CD14-positive monocyte (primary cell): ENCODE measurements at regions not wholly inside any gene's neighbourhood (a gene's known extent, or its start where the extent isn't known, plus 50 kb on each side); places are given as distances from the start of the nearest gene placed in this dataset.

Experiments
- DNase-seq, 3 donors: peaks; one replicate each; pipeline ENCODE4 v3.0.0-alpha.2; 2011 to 2022
- H2AFZ ChIP-seq: 2 replicates; pipeline ENCODE4 v1.6.0; 2012; ENCODE audit warnings: mild to moderate bottlenecking, low read depth, low read length, inconsistent platforms; ENCODE audit not compliant: insufficient read depth, poor library complexity, severe bottlenecking
- H3K27ac ChIP-seq, 2 donors: 1 replicate in 1 of 2; 2 replicates in 1 of 2; pipeline ENCODE4 v1.5.1; 2012 to 2013; ENCODE audit warnings: low read length in 2 of 2, control low read depth in 1 of 2, inconsistent platforms in 1 of 2, low read depth in 1 of 2, mild to moderate bottlenecking in 1 of 2
- H3K27me3 ChIP-seq, 2 donors: one replicate each; pipeline versions ENCODE4 v1.6.0 to v1.6.1; 2011 to 2013; ENCODE audit warnings: low read length in 2 of 2; ENCODE audit not compliant: control insufficient read depth in 2 of 2, insufficient read depth in 2 of 2
- H3K36me3 ChIP-seq, 2 donors: replicated peaks in 1 of 2; 1 replicate in 1 of 2; 2 replicates in 1 of 2; pipeline versions ENCODE4 v1.5.1 to v1.6.1; 2012 to 2013; ENCODE audit warnings: low read length in 2 of 2, control low read depth in 1 of 2, inconsistent platforms in 1 of 2, mild to moderate bottlenecking in 1 of 2; ENCODE audit not compliant: insufficient read depth in 2 of 2, control insufficient read depth in 1 of 2
- H3K4me1 ChIP-seq, 2 donors: 1 replicate in 1 of 2; 2 replicates in 1 of 2; pipeline versions ENCODE4 v1.5.1 to v1.6.1; 2012 to 2013; ENCODE audit warnings: low read length in 2 of 2, control low read depth in 1 of 2, inconsistent platforms in 1 of 2, mild to moderate bottlenecking in 1 of 2, moderate library complexity in 1 of 2; ENCODE audit not compliant: insufficient read depth in 2 of 2, control insufficient read depth in 1 of 2
- H3K4me2 ChIP-seq: replicated peaks from 2 replicates; pipeline ENCODE3; 2012; ENCODE audit warnings: low read length, moderate library complexity, mild to moderate bottlenecking; ENCODE audit not compliant: poor library complexity, severe bottlenecking; ENCODE audit errors: extremely low read depth
- H3K4me3 ChIP-seq, 3 experiments: fragments of 200-600 bp in 1 of 3; sonication (generic) in 1 of 3; replicated peaks in 1 of 3; 1 replicate in 2 of 3; 2 replicates in 1 of 3; pipeline ENCODE4 v1.5.1; 2011 to 2013; ENCODE audit warnings: low read length in 3 of 3, mild to moderate bottlenecking in 3 of 3, control low read depth in 2 of 3, low read depth in 2 of 3, inconsistent platforms in 1 of 3, moderate library complexity in 1 of 3
- H3K79me2 ChIP-seq: 2 replicates; pipeline ENCODE4 v1.6.0; 2012; ENCODE audit warnings: mild to moderate bottlenecking, control low read depth, inconsistent platforms, low read length, moderate library complexity; ENCODE audit not compliant: insufficient read depth
- H3K9ac ChIP-seq: 2 replicates; pipeline ENCODE4 v1.6.0; 2017; ENCODE audit warnings: low read length, mild to moderate bottlenecking; ENCODE audit not compliant: insufficient read depth, poor library complexity, severe bottlenecking
- H3K9me3 ChIP-seq, 2 donors: replicated peaks in 1 of 2; 1 replicate in 1 of 2; 2 replicates in 1 of 2; pipeline versions ENCODE4 v1.5.1 to v1.6.1; 2012 to 2013; ENCODE audit warnings: low read length in 2 of 2, control low read depth in 1 of 2; ENCODE audit not compliant: control insufficient read depth in 1 of 2, insufficient read depth in 1 of 2
- H4K20me1 ChIP-seq: 2 replicates; pipeline ENCODE4 v1.6.0; 2012; ENCODE audit warnings: mild to moderate bottlenecking, low read length, control low read depth, moderate library complexity; ENCODE audit not compliant: insufficient read depth
- H3K27ac Mint-ChIP-seq, 7 donors: one replicate each; pipeline ENCODE4 v1.8.0; 2020; ENCODE audit warnings: mild to moderate bottlenecking in 7 of 7, mixed read lengths in 7 of 7, moderate library complexity in 6 of 7, inconsistent platforms in 2 of 7
- H3K27me3 Mint-ChIP-seq, 3 donors: one replicate each; pipeline ENCODE4 v1.8.0; 2021 to 2022; ENCODE audit warnings: low read depth in 3 of 3, mild to moderate bottlenecking in 3 of 3, mixed read lengths in 3 of 3, moderate library complexity in 3 of 3, inconsistent platforms in 1 of 3
- H3K36me3 Mint-ChIP-seq, 2 donors: one replicate each; pipeline ENCODE4 v1.8.0; 2020; ENCODE audit warnings: mixed read lengths in 2 of 2, inconsistent platforms in 1 of 2, mild to moderate bottlenecking in 1 of 2
- H3K4me1 Mint-ChIP-seq: one replicate; pipeline ENCODE4 v1.8.0; 2020; ENCODE audit warnings: mild to moderate bottlenecking, mixed read lengths
- H3K4me3 Mint-ChIP-seq, 2 donors: one replicate each; pipeline ENCODE4 v1.8.0; 2020; ENCODE audit warnings: mild to moderate bottlenecking in 2 of 2, mixed read lengths in 2 of 2, moderate library complexity in 1 of 2
- H3K9me3 Mint-ChIP-seq, 7 donors: one replicate each; pipeline ENCODE4 v1.8.0; 2020 to 2022; ENCODE audit warnings: mixed read lengths in 7 of 7, mild to moderate bottlenecking in 6 of 7, moderate library complexity in 6 of 7, inconsistent platforms in 2 of 7
- WGBS: methylation state at CpG from one replicate; pipeline ENCODE4 v1.1.5; 2013; ENCODE audit warnings: missing lambda C conversion rate; ENCODE audit not compliant: insufficient coverage; 5-methylcytosine and 5-hydroxymethylcytosine counted together
- intact Hi-C, 2 donors: fragments of 100-400 bp; cut with micrococcal nuclease; formaldehyde crosslinking; loops; one replicate each; pipeline versions ENCODE4 v1.15.0 to v1.15.1; 2023
- TF ChIP-seq, protein P1 (sequence below): fragments of 200-600 bp; IDR thresholded peaks from one replicate; pipeline ENCODE4 v1.8.0; 2022; ENCODE audit warnings: antibody characterized with exemption, mild to moderate bottlenecking

DNA sequence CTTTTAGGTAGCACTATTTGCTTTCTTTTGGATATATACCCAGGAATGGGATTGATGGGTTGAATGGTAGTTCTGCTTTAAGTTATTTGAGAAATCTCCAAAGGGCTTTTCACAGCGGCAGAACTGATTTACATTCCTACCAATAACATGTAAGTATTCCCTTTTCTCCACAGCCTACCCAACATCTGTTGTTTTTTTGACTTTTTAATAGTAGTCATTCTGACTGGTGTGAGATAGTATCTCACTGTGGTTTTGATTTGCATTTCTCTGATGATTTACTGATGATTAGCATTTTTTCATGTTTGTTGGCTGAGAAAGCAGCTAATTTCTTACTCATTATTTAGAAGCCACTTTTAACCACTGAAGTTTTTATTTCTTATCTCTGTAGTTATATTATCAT is 221.1 kb upstream of the ACTBL2 start:
- Histone ChIP-seq H3K4me3 (no peak overlapping the region), H2AFZ (no peak overlapping the region), H3K36me3 (no peaks in the 10 kb centered on the region), H3K4me1 (no peaks in the 10 kb centered on the region), H3K27ac (no peak overlapping the region), H3K79me2 (no peaks in the 10 kb centered on the region), H3K27me3 (no peaks in the 10 kb centered on the region), H4K20me1 (no peaks in the 10 kb centered on the region), H3K9ac (no peak overlapping the region), H3K4me2 (no peak overlapping the region), H3K9me3 (peaks cover 0 to 4% of the 10 kb centered on the region in 2 donors)
- H3K4me1 Mint-ChIP-seq = no peaks in the 10 kb centered on the region
- no CpG with 5 or more reads among the region's 1 CpG for WGBS
- DNase-seq = no peak
- TF ChIP-seq, protein P1, sequence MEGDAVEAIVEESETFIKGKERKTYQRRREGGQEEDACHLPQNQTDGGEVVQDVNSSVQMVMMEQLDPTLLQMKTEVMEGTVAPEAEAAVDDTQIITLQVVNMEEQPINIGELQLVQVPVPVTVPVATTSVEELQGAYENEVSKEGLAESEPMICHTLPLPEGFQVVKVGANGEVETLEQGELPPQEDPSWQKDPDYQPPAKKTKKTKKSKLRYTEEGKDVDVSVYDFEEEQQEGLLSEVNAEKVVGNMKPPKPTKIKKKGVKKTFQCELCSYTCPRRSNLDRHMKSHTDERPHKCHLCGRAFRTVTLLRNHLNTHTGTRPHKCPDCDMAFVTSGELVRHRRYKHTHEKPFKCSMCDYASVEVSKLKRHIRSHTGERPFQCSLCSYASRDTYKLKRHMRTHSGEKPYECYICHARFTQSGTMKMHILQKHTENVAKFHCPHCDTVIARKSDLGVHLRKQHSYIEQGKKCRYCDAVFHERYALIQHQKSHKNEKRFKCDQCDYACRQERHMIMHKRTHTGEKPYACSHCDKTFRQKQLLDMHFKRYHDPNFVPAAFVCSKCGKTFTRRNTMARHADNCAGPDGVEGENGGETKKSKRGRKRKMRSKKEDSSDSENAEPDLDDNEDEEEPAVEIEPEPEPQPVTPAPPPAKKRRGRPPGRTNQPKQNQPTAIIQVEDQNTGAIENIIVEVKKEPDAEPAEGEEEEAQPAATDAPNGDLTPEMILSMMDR = no peak
- peaks cover 0 to 2% (median 1%) of the 10 kb centered on the region in 3 donors for H3K27me3 Mint-ChIP-seq
- H3K36me3 Mint-ChIP-seq = no peaks in the 10 kb centered on the region
- no peak overlapping the region for H3K27ac Mint-ChIP-seq
- no peaks in the 10 kb centered on the region for H3K9me3 Mint-ChIP-seq
- intact Hi-C loops = no loop called here
- no peak overlapping the region for H3K4me3 Mint-ChIP-seq

DNA sequence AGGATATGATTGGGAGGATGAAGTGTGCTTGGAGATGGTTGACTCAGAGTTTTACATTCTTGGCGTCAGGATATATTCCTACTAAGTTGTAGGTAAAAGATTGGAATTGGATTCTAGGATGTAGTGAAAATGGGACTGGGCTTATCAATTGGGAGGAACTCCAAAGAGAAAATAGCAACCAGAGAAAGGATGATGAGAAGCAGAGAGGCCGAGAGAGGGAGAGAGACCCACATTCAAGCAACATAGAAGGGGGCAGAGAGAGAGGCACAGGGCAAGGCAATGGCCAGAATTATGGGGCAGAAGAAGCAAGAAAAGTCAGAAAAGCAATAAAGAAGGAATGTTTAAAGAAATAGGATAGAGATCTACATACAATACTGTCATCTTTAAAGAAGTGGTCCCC is 217.9 kb upstream of the ACTBL2 start:
- Histone ChIP-seq H3K4me1 (no peaks in the 10 kb centered on the region), H3K27ac (no peak overlapping the region), H3K27me3 (no peaks in the 10 kb centered on the region), H3K79me2 (no peaks in the 10 kb centered on the region), H4K20me1 (no peaks in the 10 kb centered on the region), H3K4me3 (no peak overlapping the region), H2AFZ (no peak overlapping the region), H3K9me3 (no peaks in the 10 kb centered on the region), H3K9ac (no peak overlapping the region), H3K4me2 (no peak overlapping the region), H3K36me3 (no peaks in the 10 kb centered on the region)
- Mint-ChIP-seq H3K27ac (no peak overlapping the region), H3K4me3 (no peak overlapping the region), H3K9me3 (peaks cover 0 to 2% (median 0%) of the 10 kb centered on the region in 7 donors), H3K4me1 (no peaks in the 10 kb centered on the region), H3K27me3 (peaks cover 0 to 2% (median 1%) of the 10 kb centered on the region in 3 donors), H3K36me3 (no peaks in the 10 kb centered on the region)
- DNase-seq = no peak
- intact Hi-C loops = no loop called here
- TF ChIP-seq, protein P1 = no peak
- WGBS = 100% methylated on average over 2 of the region's 2 CpGs
